Neural cell (in vitro differentiated cells): ENCODE measurements at regions not wholly inside any gene's neighbourhood (a gene's known extent, or its start where the extent isn't known, plus 50 kb on each side); places are given as distances from the start of the nearest gene placed in this dataset.

Source experiments
- CTCF ChIP-seq: fragments of 450-650 bp; IDR thresholded peaks from 2 replicates; pipeline ENCODE4 v1.5.1; 2014; ENCODE audit warnings: antibody characterized with exemption, mild to moderate bottlenecking, moderate library complexity; ENCODE audit not compliant: poor library complexity, severe bottlenecking
- SMC3 ChIP-seq: fragments of 450-650 bp; conservative IDR thresholded peaks from 2 replicates; pipeline ENCODE4 v1.6.1; 2014; ENCODE audit warnings: antibody characterized with exemption, mild to moderate bottlenecking, moderate library complexity; ENCODE audit not compliant: poor library complexity
- TAF1 ChIP-seq: IDR thresholded peaks from 2 replicates; pipeline ENCODE4 v1.6.1; 2012; ENCODE audit warnings: low read depth

- TF ChIP-seq CTCF (no peak), TAF1 (no peak), SMC3 (no peak)
Measured at GRCh38 chr11:134724106-134724778, 312.2 kb upstream of the B3GAT1 start.
